Upper lobe of left lung (tissue), 6 donors: ENCODE measurements at regions not wholly inside any gene's neighbourhood (a gene's known extent, or its start where the extent isn't known, plus 50 kb on each side); places are given as distances from the start of the nearest gene placed in this dataset.

Experiments used
- ATAC-seq, 2 donors: fragments of 200-7000 bp; cut with Tn5 transposase; one replicate each; pipeline ENCODE4 v1.9.1; 2022; ENCODE audit warnings: mild to moderate bottlenecking in 2 of 2, moderate library complexity in 2 of 2; ENCODE audit not compliant: low FRiP score in 2 of 2
- DNase-seq, 2 donors: peaks; one replicate each; pipeline ENCODE4 v3.0.0-alpha.2; 2019 to 2020
- H3K27ac ChIP-seq, 4 donors: fragments of 200-600 bp; sonication (generic); one replicate each; pipeline ENCODE4 v1.5.1; 2016 to 2019
- H3K27me3 ChIP-seq, 4 donors: fragments of 200-600 bp; sonication (generic); one replicate each; pipeline ENCODE4 v1.5.1; 2017 to 2019
- H3K36me3 ChIP-seq, 4 donors: fragments of 200-600 bp; sonication (generic); one replicate each; pipeline ENCODE4 v1.5.1; 2016 to 2019
- H3K4me1 ChIP-seq, 4 donors: fragments of 200-600 bp; sonication (generic); one replicate each; pipeline ENCODE4 v1.5.1; 2018 to 2019
- H3K4me3 ChIP-seq, 4 donors: fragments of 200-600 bp; sonication (generic); one replicate each; pipeline ENCODE4 v1.5.1; 2017 to 2019; ENCODE audit warnings: mild to moderate bottlenecking in 2 of 4, moderate library complexity in 1 of 4
- H3K9me3 ChIP-seq, 4 donors: fragments of 200-600 bp; sonication (generic); one replicate each; pipeline ENCODE4 v1.5.1; 2018 to 2019
- EP300 ChIP-seq, 4 donors: sonication (generic); formaldehyde crosslinking; IDR thresholded peaks; one replicate each; pipeline ENCODE4 v1.5.1; 2017; ENCODE audit warnings: antibody characterized with exemption in 4 of 4, control low read depth in 2 of 4
- POLR2A ChIP-seq, 4 donors: fragments of 450-650 bp; IDR thresholded peaks; one replicate each; pipeline ENCODE4 v1.5.1; 2016 to 2017; ENCODE audit warnings: antibody characterized with exemption in 4 of 4, mild to moderate bottlenecking in 2 of 4
- POLR2AphosphoS5 ChIP-seq, 2 donors: sonication (generic); formaldehyde crosslinking; IDR thresholded peaks; one replicate each; pipeline ENCODE4 v1.5.1; 2017; ENCODE audit warnings: antibody characterized with exemption in 2 of 2
- WGBS, 2 donors: methylation state at CpG; one replicate each; pipeline ENCODE4 v1.1.5; 2017 to 2018; 5-methylcytosine and 5-hydroxymethylcytosine counted together
- TF ChIP-seq, protein P1 (sequence below), 6 experiments: fragments of 450-650 bp in 4 of 6; fragments of 200-600 bp in 2 of 6; sonication (generic) in 2 of 6; IDR thresholded peaks; one replicate each; pipeline ENCODE4 v1.5.1; 2016 to 2019; ENCODE audit warnings: antibody characterized with exemption in 6 of 6
- donor health status: DM: no; HTN: no; CAD: no; lungs with moderate emphysema.
- donor health status: DM: no; HTN: yes; CAD: no; lungs with severe emphysema.

- Histone ChIP-seq H3K9me3 (peaks cover 0 to 1% (median 0%) of the 10 kb centered on the region in 4 donors), H3K27ac (no peak overlapping the region), H3K4me3 (no peak overlapping the region), H3K4me1 (peaks cover 0 to 5% (median 0%) of the 10 kb centered on the region in 4 donors), H3K27me3 (no peaks in the 10 kb centered on the region), H3K36me3 (no peaks in the 10 kb centered on the region)
- TF ChIP-seq POLR2AphosphoS5 (IDR thresholded peaks at IDR 0.05): no peak
- TF ChIP-seq, protein P1, sequence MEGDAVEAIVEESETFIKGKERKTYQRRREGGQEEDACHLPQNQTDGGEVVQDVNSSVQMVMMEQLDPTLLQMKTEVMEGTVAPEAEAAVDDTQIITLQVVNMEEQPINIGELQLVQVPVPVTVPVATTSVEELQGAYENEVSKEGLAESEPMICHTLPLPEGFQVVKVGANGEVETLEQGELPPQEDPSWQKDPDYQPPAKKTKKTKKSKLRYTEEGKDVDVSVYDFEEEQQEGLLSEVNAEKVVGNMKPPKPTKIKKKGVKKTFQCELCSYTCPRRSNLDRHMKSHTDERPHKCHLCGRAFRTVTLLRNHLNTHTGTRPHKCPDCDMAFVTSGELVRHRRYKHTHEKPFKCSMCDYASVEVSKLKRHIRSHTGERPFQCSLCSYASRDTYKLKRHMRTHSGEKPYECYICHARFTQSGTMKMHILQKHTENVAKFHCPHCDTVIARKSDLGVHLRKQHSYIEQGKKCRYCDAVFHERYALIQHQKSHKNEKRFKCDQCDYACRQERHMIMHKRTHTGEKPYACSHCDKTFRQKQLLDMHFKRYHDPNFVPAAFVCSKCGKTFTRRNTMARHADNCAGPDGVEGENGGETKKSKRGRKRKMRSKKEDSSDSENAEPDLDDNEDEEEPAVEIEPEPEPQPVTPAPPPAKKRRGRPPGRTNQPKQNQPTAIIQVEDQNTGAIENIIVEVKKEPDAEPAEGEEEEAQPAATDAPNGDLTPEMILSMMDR (IDR thresholded peaks at IDR 0.05): peak in 5 of 6 experiments; percentile 18 to 45 (median 34)
- ATAC-seq (peak; percentile 34 to 45), DNase-seq (no peak)
- 33 to 37% methylated on average over 2 of the region's 2 CpGs for WGBS, 2 donors
Observed at GRCh38 chr3:152961323-152961722, 126.4 kb downstream of the P2RY1 start.

GRCh38 chr3:152964911-152965609 lies 130.1 kb downstream of the P2RY1 start:
- Histone ChIP-seq H3K9me3 (peaks cover 0 to 4% (median 0%) of the 10 kb centered on the region in 4 donors), H3K36me3 (no peaks in the 10 kb centered on the region), H3K4me1 (peaks cover 0 to 5% (median 0%) of the 10 kb centered on the region in 4 donors), H3K27me3 (no peaks in the 10 kb centered on the region), H3K4me3 (no peak overlapping the region), H3K27ac (no peak overlapping the region)
- DNase-seq (no peak), ATAC-seq (peak in 1 of 2 donors; percentile 24)
- TF ChIP-seq, protein P1 (IDR thresholded peaks at IDR 0.05): no peak
- 57 to 63% methylated on average over 1 of the region's 1 CpG for WGBS, 2 donors

GRCh38 chr3:152968388-152969024 lies 133.6 kb downstream of the P2RY1 start:
- DNase-seq (no peak), ATAC-seq (no peak)
- Histone ChIP-seq H3K27ac (no peak overlapping the region), H3K36me3 (no peaks in the 10 kb centered on the region), H3K4me1 (no peaks in the 10 kb centered on the region), H3K9me3 (peaks cover 0 to 4% (median 0%) of the 10 kb centered on the region in 4 donors), H3K27me3 (no peaks in the 10 kb centered on the region), H3K4me3 (no peak overlapping the region)
- 55 to 61% methylated on average over 3 of the region's 3 CpGs for WGBS, 2 donors
- TF ChIP-seq POLR2AphosphoS5 (IDR thresholded peaks at IDR 0.05) (no peak), EP300 (IDR thresholded peaks at IDR 0.05) (no peak), POLR2A (IDR thresholded peaks at IDR 0.05) (no peak)
- TF ChIP-seq, protein P1 (IDR thresholded peaks at IDR 0.05): no peak

DNA sequence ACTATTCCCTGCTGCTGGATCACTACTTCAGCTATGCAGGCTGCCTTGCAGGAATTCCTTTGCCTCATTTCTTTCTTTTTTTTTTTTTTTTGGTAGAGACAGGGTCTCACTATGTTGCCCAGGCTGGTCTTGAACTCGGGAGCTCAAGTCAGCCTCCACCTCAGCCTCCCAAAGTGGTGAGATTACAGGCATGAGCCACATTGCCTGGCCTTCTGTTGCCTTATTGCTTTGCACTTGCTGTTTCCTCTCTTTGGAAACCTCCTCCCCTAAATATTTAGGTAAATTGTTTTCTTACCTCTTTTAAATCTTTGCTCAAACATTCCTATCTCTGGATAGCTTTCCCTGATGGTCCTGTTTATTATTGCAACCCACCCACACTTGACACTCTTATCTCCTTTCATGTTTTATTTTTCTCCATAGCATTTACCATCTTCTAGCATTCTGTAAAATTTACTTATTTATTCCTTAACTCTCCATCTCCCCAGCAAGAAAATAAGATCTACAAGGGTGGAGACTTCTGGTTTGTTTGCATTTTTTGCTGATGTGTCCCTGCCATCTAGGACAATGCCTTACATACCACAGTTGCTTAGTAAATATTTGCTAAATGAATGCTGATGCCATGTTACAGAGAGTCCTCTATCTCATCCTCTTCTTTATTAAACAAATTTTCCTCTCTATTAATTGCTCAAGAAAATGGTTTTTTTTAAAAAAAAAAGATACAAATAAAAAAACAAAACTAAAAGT lies 134.8 kb downstream of the P2RY1 start:
- H3K4me1 ChIP-seq: no peaks in the 10 kb centered on the region
- 90 to 93% methylated on average over 1 of the region's 1 CpG for WGBS, 2 donors
- TF ChIP-seq POLR2A (IDR thresholded peaks at IDR 0.05) (no peak), EP300 (IDR thresholded peaks at IDR 0.05) (no peak), POLR2AphosphoS5 (IDR thresholded peaks at IDR 0.05) (no peak)
- TF ChIP-seq, protein P1 (IDR thresholded peaks at IDR 0.05): no peak
- no peak overlapping the region for H3K27ac ChIP-seq
- ATAC-seq: no peak
- H3K9me3 ChIP-seq: peaks cover 0 to 4% (median 0%) of the 10 kb centered on the region in 4 donors
- no peaks in the 10 kb centered on the region for H3K36me3 ChIP-seq
- H3K4me3 ChIP-seq: no peak overlapping the region
- DNase-seq: no peak
- no peaks in the 10 kb centered on the region for H3K27me3 ChIP-seq
